ENCODE measurements at regions not wholly inside any gene's neighbourhood (a gene's known extent, or its start where the extent isn't known, plus 50 kb on each side); places are given as distances from the start of the nearest gene placed in this dataset.

GRCh38 chr11:95353706-95354105 is 122.7 kb upstream of the SESN3 start:
- H3K4me3 ChIP-seq: no peak overlapping the region
- no peak for DNase-seq
- intact Hi-C loops (cut with DNase I): no loop called here
- no peak for TF ChIP-seq CTCF (IDR thresholded peaks at IDR 0.05)
- peaks cover 0 to 15% (median 7%) of the 10 kb centered on the region in 11 donors for H3K9me3 ChIP-seq
- peaks cover 0 to 9% (median 3%) of the 10 kb centered on the region in 9 donors for H3K4me1 ChIP-seq
- H3K36me3 ChIP-seq: no peaks in the 10 kb centered on the region
- no peaks in the 10 kb centered on the region for H3K27me3 ChIP-seq
- ATAC-seq: no peak
- no peak overlapping the region for H3K27ac ChIP-seq

GRCh38 chr11:95352733-95353346 is 121.8 kb upstream of the SESN3 start:
- H3K4me1 ChIP-seq: no peaks in the 10 kb centered on the region
- peaks cover 0 to 17% (median 8%) of the 10 kb centered on the region in 11 donors for H3K9me3 ChIP-seq
- intact Hi-C loops (cut with DNase I): no loop called here
- DNase-seq: no peak
- H3K36me3 ChIP-seq: no peaks in the 10 kb centered on the region
- TF ChIP-seq CTCF (IDR thresholded peaks at IDR 0.05): no peak
- ATAC-seq: no peak
- H3K27me3 ChIP-seq: no peaks in the 10 kb centered on the region
- 67 to 78% methylated on average over 2 of the region's 2 CpGs for WGBS, 2 donors
- H3K4me3 ChIP-seq: no peak overlapping the region
- H3K27ac ChIP-seq: no peak overlapping the region

- ATAC-seq: no peak
- no peak for TF ChIP-seq CTCF (IDR thresholded peaks at IDR 0.05)
- intact Hi-C loops (cut with DNase I): no loop called here
These were observed 118.4 kb upstream of the SESN3 start for GRCh38 chr11:95349345-95349942.

GRCh38 chr11:95346265-95346664 is 115.3 kb upstream of the SESN3 start:
- intact Hi-C loops (cut with DNase I): no loop called here
- DNase-seq (no peak), ATAC-seq (no peak)
- 100% methylated on average over 1 of the region's 1 CpG for WGBS, 2 donors
- Histone ChIP-seq H3K4me1 (peaks cover 0 to 8% (median 0%) of the 10 kb centered on the region in 9 donors), H3K4me3 (no peak overlapping the region), H3K9me3 (peaks cover 0 to 17% (median 8%) of the 10 kb centered on the region in 11 donors), H3K36me3 (no peaks in the 10 kb centered on the region), H3K27me3 (no peaks in the 10 kb centered on the region), H3K27ac (no peak overlapping the region)
- no peak for TF ChIP-seq CTCF (IDR thresholded peaks at IDR 0.05)

More at GRCh38 chr11:95349345-95349942, 118.4 kb upstream of the SESN3 start:
- H3K27me3 ChIP-seq: no peaks in the 10 kb centered on the region
- H3K27ac ChIP-seq: no peak overlapping the region
- no peak overlapping the region for H3K4me3 ChIP-seq
- peaks cover 0 to 8% (median 0%) of the 10 kb centered on the region in 9 donors for H3K4me1 ChIP-seq
- H3K9me3 ChIP-seq: peaks cover 0 to 17% (median 8%) of the 10 kb centered on the region in 11 donors
- no peaks in the 10 kb centered on the region for H3K36me3 ChIP-seq
- no peak for DNase-seq
